GM10248 (cell line): ENCODE measurements at regions not wholly inside any gene's neighbourhood (a gene's known extent, or its start where the extent isn't known, plus 50 kb on each side); places are given as distances from the start of the nearest gene placed in this dataset.

Experiments used
- CTCF ChIA-PET: fragments of 300-600 bp; sonication (Branson Sonifier 250); formaldehyde crosslinking; extraction: SDS; loops from one replicate; lab custom pipeline; 2021; ENCODE audit warnings: antibody characterized with exemption; lab: Yijun Ruan, JAX
- POLR2A ChIA-PET: fragments of 350-650 bp; sonication (Branson Sonifier 250); formaldehyde crosslinking; extraction: SDS; loops from one replicate; lab custom pipeline; 2020; ENCODE audit warnings: antibody characterized with exemption; lab: Yijun Ruan, JAX
- DNase-seq: peaks from one replicate; pipeline ENCODE4 v3.0.0; 2012; ENCODE audit errors: extremely low spot score
- CTCF ChIP-seq: IDR thresholded peaks from 2 replicates; pipeline ENCODE4 v1.5.1; 2012; ENCODE audit warnings: mild to moderate bottlenecking, low read depth; ENCODE audit errors: extremely low read depth, missing control alignments, control extremely low read depth

- no peak for DNase-seq
- POLR2A ChIA-PET, result interaction anchor here (1.4 kb wide), 1 partner anchor 60 kb away, joined by 4 read pairs; no protein-coding TSS in a partner anchor
Observed at GRCh38 chr1:192518700-192519099, 56.9 kb upstream of the RGS1 start.

GRCh38 chr1:192521734-192522133 lies 53.8 kb upstream of the RGS1 start:
- ChIA-PET POLR2A (no interaction called here), CTCF (interaction anchor here (1.6 kb wide), 1 partner anchor 64 kb away, joined by 3 read pairs; no protein-coding TSS in a partner anchor)
- no peak for DNase-seq
- no peak for TF ChIP-seq CTCF

More at GRCh38 chr1:192518700-192519099, 56.9 kb upstream of the RGS1 start:
- CTCF ChIA-PET, result interaction anchor here (0.7 to 2.0 kb wide), 4 partner anchors 10 to 61 kb away, joined by 3 to 12 read pairs (median 3); no protein-coding TSS in a partner anchor
- no peak for TF ChIP-seq CTCF

DNA sequence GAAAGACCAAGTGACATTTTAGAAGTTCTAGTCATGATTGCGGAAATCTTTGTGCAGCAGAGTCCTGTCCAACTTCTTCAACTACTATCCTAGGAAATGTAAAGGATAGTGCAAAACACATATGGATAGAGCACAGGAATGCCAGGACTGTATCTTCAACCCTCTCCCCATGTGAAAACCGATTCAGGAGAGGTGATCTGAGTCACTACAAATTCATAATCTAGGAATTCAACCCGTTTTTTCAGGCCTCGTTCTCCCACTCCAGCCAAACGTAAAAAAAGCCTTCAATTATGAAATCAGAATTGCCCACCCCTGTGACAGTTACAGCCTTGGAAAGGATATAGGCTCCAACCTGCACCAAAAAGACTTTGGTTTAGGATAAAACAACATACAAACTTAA lies 52.9 kb upstream of the RGS1 start:
- CTCF ChIA-PET, result interaction anchor here (1.2 to 1.6 kb wide), 2 partner anchors 17 to 64 kb away, joined by 3 to 4 read pairs; no protein-coding TSS in a partner anchor
- POLR2A ChIA-PET, result no interaction called here
- TF ChIP-seq CTCF, result no peak
- DNase-seq, result no peak

DNA sequence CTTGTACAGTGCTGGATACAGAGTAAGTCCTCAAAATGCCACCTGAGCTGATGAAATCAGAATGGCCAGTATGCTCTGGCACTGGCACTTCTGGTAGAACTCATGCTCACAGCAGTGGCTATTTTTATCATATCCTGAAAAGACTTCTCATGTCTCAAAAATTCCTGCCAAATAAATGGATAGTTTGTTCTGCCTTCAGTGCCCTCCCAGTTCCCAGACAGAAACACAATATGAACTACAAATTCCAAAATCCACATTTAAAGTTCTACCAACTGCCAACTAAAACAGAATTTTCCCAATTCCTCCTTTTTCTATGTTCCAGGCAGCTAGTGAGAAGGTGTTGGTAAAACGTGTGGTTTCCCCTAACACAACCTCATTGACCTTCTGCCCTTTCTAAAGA lies 51.4 kb upstream of the RGS1 start:
- no peak for TF ChIP-seq CTCF
- CTCF ChIA-PET, result interaction anchor here (1.2 to 1.4 kb wide), 2 partner anchors 11 to 62 kb away, joined by 3 read pairs; no protein-coding TSS in a partner anchor
- DNase-seq, result no peak
- POLR2A ChIA-PET, result no interaction called here
